Posterior vena cava (tissue), 2 donors: ENCODE measurements at regions not wholly inside any gene's neighbourhood (a gene's known extent, or its start where the extent isn't known, plus 50 kb on each side); places are given as distances from the start of the nearest gene placed in this dataset.

Source experiments
- DNase-seq: peaks from one replicate; pipeline ENCODE4 v3.0.0-alpha.2; 2020; ENCODE audit warnings: low spot score
- intact Hi-C, 2 donors: fragments of 100-400 bp; cut with DNase I; formaldehyde crosslinking; loops; one replicate each; pipeline versions ENCODE4 v1.14.1 to v1.14.2; 2022 to 2023
- donor health status: DM: yes; HTN: yes; CAD: no.
- donor health status: DM: yes; HTN: yes; CAD: no.

DNA sequence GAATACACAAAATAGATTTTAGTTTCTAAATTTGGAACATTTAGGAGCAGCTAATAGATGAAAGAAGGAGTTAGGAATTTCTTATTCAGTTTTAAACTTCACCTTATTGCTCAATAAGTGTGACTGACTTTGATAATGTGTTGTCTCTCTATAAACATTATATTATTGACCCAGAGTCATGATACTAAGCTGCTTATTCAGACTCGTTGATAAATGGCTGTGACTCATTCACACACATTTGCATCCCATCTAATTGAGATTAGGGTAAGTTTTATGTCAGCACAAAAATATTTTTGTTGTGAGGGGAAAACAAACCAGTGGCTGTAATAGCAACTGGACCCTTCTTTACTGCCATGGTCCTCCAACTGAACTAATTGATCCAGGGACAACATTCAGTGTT is 137.6 kb downstream of the GOLIM4 start:
- DNase-seq: no peak
- intact Hi-C loops: no loop called here

DNA sequence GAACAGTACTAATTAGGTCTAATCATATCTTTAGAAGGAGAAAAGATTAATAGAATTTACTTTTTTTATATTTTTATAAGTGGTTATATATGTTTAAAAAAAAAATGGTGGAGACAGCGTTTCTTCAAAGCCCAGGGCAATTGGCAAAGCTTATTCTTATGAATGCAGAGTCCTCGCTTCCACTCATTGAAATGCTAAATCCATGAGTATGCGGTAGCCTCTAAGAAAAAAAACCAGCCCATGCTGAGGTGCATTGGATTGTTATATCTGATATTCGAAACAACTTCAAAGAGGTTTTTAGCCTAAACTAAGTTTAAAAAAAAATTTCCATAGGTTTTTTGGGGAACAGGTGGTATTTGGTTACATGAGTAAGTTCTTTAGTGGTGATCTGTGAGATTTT is 142.8 kb downstream of the GOLIM4 start:
- intact Hi-C loops: no loop called here
- DNase-seq: no peak

DNA sequence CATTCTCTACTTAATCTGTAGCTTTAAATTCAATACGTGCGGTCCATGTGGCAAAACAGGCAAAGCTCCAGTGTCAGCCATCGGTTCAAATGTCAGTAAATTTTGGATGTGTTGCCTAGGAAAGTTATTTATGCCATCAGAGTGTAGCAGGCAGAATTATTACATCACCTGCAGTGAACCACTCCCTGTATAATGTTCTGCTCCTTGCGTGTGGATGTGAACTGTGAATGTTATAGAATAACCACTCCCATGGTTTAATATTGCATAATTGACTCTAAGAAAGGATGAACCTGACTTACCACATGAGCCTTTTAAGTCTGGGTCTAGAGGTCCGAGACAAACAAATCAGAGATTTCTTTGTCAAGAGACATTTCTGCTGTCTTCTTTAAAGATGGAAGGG is 145.5 kb downstream of the GOLIM4 start:
- no peak for DNase-seq
- intact Hi-C loops: no loop called here

DNA sequence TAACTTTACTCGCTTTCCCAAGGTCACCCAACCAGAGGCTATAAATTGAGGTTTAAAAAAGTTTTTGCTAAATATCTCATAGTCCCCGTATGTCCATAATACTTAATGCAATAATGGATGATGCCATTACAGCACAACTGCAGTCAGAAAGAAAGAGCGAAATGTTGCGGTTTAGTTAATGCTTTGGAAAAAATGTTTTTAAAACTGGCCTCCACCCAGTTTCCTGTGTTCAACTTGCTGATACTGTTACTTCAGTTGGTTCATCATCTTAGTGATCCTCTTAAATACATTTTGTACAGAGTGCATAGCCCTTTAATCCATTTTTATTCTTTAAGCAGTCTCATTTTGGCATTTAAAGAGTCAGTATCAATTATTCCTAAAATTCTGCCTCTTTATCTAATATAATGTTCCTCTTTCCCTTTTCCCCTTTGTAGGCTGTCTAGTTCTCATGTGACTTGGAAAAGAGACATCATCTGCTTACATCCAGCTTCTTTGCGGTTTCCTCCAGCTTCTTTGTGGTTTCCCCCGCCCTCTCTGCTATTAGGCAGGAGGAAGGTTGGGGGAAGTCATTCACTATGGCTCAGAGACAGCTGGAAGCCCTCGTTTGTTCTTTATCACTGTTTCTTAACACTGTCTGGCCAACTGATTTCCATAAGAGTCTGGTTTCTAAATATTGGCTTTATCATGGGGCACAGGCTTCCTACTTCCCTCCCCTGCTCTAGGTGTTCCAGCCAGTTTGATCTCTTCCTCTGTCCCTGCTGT is 154.3 kb downstream of the GOLIM4 start:
- intact Hi-C loops: no loop called here
- DNase-seq: no peak

DNA sequence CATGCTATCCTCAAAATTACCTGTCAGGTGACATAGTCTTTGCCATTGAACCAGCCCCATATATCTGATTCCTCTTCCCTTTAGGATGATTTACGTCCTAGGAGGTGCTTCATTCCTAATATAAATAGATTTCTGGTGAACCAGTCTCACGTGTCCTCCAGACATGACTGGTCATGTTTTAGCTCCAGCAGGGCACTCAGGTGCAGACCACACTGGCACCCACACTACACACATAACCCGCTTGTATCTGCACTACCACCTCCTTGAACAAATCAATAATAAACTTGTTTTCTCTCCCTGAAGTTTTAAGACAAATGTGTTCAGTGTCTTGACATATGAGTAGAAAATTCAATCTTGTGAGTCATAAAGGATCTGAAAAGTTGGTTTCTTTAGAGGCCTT is 155.5 kb downstream of the GOLIM4 start:
- intact Hi-C loops: no loop called here
- DNase-seq: no peak

DNA sequence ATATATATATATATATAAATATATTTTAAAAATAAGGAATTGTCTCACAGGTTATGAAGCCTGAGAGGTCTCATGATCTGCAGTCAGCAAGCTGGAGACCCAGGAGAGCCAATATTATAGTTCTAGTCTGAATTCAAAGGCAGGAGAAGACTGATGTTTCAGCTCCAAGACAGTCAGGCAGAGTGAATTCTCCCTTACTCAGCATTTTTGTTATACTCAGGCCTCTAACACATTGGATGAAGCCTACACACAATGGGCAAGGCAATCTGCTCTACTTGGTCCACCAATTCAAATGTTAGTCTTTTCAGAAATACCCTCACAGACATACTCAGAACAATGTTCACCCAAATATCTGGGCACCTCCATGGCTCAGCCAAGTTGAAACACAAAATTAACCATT is 157.2 kb downstream of the GOLIM4 start:
- intact Hi-C loops: no loop called here
- no peak for DNase-seq

DNA sequence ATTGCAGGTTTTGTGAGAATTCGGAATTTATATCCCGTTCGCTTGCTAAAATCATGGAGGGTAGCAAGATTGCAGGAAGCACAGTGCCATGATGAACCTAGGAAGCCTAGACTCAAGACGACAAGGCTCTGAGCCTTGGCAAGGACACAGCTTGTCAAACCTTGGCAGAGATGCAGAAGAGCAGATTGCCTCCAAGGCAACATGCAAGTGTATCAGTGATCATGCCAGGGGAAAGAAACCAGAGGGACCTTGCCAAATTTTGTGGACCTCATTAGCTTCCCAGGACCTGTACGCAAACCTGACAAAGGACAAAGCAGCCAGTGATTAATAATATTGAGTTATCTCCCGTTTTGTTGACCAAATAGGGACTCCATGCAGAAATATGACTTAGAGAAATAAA is 159.7 kb downstream of the GOLIM4 start:
- intact Hi-C loops: no loop called here
- no peak for DNase-seq

DNA sequence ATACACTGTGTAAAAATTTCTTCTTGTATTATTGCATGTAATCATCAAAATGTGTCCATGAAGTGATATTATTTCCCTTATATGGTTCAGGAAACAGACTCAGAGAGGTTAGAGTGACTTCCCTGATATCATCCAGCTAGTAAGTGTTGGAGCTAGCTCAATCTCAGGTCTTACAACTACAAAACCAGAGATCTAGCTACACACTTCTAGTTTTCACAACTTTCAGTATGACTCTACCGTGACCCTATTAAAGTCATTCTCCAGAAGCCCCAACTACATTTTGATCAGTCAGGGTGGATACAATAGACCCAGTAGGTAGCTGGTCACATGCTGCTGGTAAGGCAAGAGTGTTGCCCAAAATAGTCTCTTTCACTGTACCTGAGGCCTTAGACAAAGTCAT is 165.3 kb downstream of the GOLIM4 start:
- no peak for DNase-seq
- intact Hi-C loops: no loop called here

DNA sequence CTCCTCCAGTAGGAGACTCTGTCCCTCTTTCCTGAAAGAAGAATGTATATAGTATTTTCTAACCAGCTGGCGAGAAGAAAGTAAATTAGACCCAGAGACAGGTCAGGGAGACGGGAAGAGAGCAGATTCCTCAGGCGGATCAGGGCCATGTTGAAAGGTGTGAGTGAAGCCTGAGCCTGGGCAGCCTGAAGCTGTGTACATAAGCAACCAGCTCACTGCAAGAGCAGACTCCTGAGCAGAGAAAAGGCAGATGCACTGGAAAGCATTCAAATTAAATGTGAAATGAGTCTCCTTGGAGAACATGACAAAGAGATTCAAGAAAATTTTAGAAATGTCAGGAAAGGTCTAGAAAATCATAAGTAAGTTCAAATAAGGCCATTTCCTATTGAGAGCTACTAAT is 165.8 kb downstream of the GOLIM4 start:
- no peak for DNase-seq
- intact Hi-C loops: no loop called here

DNA sequence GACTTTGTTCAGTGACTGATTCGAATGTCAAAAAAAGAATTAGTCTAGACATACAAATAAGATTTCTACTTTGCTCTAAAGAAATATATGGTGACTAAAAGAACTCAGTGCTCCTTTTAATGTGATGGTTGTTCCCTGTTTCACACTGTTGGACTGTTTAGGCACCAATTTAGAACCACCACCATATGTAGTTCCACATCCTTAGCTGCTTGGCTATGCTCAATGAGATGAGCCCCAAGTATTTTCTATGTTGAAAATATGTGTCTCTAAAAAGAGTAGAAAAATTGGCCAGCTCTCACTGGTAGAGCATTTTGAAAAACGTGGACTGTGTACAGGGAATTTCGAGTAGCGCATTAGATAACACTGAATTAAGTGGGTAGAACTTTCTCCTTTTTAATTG is 167.3 kb downstream of the GOLIM4 start:
- DNase-seq: no peak
- intact Hi-C loops: no loop called here

DNA sequence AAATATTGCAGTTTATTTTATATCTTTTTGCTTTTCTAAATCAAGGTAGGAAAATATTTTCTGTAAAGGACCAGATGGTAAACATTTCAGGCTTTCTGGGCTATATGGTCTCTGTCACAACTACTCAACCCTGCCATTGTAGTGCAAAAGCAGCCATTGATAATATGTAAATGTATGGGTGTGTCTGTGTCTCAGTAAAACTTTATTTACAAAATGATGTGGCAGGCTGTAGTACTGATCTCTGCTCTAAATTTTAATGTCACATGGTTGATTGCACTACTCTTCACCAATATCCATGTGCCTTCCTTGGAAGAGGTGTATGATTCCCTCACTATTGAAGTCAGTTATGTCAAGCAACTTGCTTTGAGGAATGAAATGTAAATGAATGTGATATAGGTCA is 175.0 kb downstream of the GOLIM4 start:
- intact Hi-C loops: no loop called here
- no peak for DNase-seq

DNA sequence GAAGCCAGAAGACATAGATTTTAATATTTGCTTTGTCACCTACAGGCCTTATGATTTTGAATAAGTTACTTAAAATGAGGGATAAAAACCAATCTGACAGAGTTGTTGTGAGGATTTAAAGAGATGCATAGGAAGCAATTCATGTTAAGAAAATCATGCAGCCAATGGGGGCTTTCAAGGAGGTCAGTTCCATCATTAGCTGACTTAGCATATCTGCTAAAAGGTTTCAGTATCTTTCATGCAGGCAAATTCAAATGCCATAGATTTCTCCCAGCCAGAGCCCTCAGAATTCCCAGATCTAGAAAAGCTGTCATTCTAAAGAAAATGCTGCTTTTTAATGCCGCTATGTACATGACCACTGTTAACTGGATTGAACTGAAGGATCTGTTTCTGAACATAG is 176.1 kb downstream of the GOLIM4 start:
- intact Hi-C loops: no loop called here
- no peak for DNase-seq

DNA sequence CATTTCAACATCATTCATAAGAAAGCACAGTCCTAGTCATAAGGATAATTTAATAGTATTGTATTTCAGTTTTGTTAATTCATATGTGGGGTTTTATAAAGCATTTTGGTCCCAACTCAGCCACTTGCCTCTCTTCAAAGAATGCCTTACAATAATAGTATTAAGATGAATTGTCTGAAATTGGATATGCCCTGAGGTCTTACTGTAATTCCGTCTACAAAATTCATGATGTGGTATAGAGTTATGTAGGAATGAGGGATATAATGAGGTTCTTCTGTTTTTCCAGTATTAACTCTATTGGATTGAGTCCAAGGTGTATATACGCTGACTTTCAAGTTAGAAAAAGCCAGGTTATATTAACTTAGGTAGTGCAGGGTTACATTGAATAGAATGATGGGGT is 177.0 kb downstream of the GOLIM4 start:
- no peak for DNase-seq
- intact Hi-C loops: no loop called here

DNA sequence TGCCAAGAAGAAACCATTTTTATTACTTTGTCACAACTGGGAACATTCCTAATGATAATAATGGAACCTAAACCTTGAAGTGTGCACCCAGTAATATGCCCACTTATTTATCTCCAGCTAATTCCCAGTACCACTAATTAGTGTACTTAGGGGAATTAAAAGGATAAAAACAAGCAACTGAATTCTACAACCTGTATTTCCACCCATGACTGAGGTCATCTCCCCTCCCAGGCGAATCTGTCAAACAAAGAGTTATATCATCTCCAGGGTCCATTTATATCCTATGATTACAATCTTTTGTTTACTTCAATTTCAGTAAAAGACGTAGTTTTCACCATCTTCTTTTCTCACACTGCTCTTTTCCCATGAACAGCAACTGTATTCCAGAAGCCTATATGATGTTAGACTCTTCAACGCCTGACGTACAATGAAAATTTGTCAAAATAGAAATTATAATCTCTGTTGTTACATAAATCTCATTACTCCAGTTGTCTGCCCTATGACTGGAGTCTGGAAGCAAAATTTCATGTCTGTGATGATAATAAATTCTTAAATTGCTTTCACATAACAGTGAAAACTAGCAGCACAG is 177.6 kb downstream of the GOLIM4 start:
- intact Hi-C loops: no loop called here

DNA sequence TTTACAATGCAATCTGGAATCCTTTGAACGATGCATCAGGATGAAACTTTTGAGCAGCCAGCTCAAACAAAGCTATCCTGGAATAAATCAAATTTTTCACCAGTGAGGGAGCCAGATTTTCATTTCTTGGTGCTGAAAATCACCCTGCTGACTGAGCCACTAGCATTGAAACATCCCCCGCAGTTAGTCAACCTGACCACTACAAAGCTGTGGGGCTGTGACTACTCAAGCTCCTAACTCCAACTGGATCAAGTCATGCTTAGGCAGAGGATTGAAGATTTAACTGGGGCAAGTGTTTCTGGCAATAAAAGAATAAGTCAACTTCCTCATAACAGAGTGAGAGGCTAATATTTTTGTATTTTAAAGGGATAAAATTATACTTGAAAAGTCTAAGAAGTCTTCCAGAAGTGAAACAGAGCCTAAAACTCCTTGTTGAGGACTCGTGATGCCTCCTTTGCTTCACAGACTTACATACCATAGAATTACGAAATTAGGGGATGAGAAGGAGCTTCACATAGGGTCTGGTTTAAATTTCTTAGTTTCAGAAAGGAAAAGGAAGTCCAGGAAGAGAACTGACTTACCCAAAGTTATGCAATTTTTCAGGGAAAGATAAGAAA is 177.8 kb downstream of the SERPINI1 start:
- no peak for DNase-seq

More for the DNA sequence above, 177.6 kb downstream of the GOLIM4 start:
- DNase-seq: no peak

DNA sequence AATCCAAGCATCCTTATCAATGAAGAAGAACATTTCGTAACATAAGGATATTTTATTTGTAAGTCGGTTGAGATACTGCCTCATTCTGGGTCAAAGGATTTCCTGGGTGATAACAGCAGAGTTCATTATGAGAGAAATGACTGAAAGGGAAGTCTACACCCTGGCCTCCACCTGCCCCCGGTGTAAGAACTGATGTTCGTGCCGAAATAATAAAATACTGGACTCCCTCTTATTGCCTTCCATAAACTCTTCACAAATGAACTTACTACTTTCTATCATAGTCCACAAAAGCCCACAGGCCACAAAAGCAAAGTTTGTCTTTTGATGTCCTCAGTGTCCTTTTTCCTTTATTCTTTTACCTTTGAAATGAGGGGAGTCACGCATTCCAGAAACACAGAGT is 174.4 kb downstream of the SERPINI1 start:
- intact Hi-C loops: no loop called here
- no peak for DNase-seq

More for the DNA sequence above, 177.8 kb downstream of the SERPINI1 start:
- intact Hi-C loops: no loop called here

DNA sequence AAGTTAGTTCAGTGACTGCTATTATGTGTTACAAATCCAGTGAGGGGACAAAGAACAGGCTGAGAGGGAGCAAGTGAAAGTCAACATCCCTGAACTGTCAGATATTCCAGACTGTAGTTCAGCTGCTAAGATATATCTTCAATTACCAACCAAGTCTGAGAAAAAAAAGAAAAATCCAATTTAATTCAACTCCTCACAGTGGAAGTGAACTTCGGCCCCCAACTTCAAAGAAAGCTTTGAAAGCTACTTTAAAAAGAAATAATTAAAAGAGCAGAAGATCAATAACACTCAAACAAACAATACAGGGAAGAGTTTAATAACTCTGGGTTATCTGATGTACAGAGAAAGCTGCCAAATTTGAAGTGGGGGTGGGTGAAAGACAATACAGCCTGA is 174.0 kb downstream of the SERPINI1 start:
- intact Hi-C loops: no loop called here

DNA sequence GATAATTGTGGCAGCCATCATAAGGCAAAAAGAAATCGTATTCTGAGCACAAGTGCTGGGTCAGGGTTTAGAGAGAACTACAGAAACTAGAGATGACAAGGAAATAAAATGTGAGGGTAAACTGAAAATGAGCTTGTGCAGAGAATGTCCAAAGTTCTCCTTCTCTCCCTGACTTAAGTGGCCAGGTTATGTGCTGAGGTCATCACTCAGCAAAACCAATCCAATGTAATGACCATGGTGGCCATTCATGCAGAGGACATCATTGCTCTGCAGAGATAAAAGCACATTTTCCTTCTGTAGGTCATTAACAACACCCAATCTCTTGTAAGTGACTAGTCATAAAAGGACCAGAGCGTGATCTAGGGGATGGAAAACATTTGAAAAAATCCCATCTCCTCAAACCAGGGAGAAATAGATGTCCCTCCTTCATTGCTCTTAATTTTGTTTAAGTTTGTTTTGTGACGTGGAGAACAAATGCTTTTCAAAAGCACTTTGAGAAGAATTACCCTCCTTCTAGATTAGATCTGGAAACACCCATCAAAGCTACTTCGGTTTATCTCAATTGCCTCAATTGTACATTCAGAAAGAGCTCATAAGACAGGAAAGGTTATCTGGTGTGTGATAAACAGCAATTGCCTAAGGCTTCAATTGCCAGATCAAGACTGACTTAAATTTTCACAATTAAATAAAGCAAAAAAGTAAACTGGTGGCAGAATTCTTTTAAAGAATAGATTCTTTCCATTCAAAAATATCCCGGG is 173.4 kb downstream of the SERPINI1 start:
- DNase-seq: no peak
- intact Hi-C loops: no loop called here

More for the DNA sequence above, 174.0 kb downstream of the SERPINI1 start:
- no peak for DNase-seq

DNA sequence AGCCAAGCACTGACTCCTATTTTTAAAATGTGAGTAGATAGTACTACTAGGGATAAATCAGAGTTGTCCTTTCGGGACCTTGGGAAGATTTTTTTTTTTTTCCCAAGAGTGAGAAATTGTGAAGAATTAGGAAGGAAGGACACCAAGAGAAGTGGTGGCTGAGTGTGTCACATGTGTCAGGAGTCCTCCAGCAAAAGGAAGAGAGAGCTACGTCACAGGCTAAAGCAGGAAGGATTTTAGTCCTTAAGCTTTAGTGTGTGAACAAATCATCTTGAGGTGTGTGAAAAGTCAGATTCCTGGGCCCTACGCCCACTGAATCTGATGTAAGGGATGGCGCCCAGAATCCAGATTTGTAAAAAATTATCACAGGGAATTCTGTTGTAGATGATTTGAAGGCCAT is 172.7 kb downstream of the SERPINI1 start:
- DNase-seq: no peak
- intact Hi-C loops: no loop called here

DNA sequence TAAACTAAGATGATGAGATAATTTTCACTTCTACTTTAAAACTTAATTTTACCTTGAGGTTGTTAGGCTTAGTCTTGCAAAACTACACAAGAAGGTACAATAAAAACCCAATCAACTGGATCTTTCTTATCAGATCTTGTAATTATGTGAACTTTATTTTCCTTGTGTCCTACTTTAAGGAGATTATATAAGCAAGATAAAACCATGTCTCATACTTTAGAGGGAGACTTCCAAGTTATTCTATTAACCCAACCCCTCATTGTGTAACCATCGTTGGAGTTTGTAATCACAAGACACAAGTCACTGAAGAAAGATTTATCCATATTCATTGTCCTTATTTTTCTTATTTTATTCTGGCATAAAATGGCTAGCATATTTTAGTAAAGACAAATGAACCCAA is 165.6 kb downstream of the SERPINI1 start:
- intact Hi-C loops: no loop called here
- DNase-seq: no peak
